Panc1 (cell line): ENCODE measurements at regions not wholly inside any gene's neighbourhood (a gene's known extent, or its start where the extent isn't known, plus 50 kb on each side); places are given as distances from the start of the nearest gene placed in this dataset.

Source experiments
- ATAC-seq: fragments of 200-7000 bp; cut with Tn5 transposase; 2 replicates; pipeline ENCODE4 v1.9.1; 2020; ENCODE audit warnings: mild to moderate bottlenecking, moderate library complexity
- BruUV-seq: library from RNA; stranded (reverse); fragments of 400-500 nt; replicated peaks from 2 replicates; lab custom pipeline; 2021; lab: Mats Ljungman, UMichigan
- CTCF ChIA-PET: fragments of 300-600 bp; sonication (Branson Sonifier 250); formaldehyde crosslinking; loops from one replicate; lab custom pipeline; 2022; ENCODE audit warnings: antibody characterized with exemption; lab: Charles Lee
- POLR2A ChIA-PET: fragments of 300-600 bp; sonication (Branson Sonifier 250); formaldehyde crosslinking; loops from one replicate; lab custom pipeline; 2022; ENCODE audit warnings: antibody characterized with exemption; lab: Charles Lee
- DNase-seq: peaks from one replicate; pipeline ENCODE4 v3.0.0-alpha.2; 2010; ENCODE audit warnings: low read depth, low spot score
- H3K27ac ChIP-seq: 2 replicates; pipeline ENCODE4 v1.5.1; 2011; ENCODE audit warnings: mild to moderate bottlenecking, low read length, inconsistent platforms
- H3K27me3 ChIP-seq: fragments of 200-500 bp; sonication (Bioruptor generic); 2 replicates; pipeline ENCODE4 v1.6.0; 2014; ENCODE audit warnings: low read length, inconsistent platforms; ENCODE audit not compliant: control insufficient read depth, insufficient read depth
- H3K36me3 ChIP-seq: fragments of 200-500 bp; sonication (Bioruptor generic); 2 replicates; pipeline ENCODE4 v1.5.1; 2014; ENCODE audit warnings: inconsistent platforms, mild to moderate bottlenecking, low read length, moderate library complexity; ENCODE audit not compliant: control insufficient read depth, insufficient read depth
- H3K4me1 ChIP-seq: 2 replicates; pipeline ENCODE4 v1.5.1; 2011; ENCODE audit warnings: inconsistent platforms, mild to moderate bottlenecking, low read length, moderate library complexity; ENCODE audit not compliant: control insufficient read depth, insufficient read depth
- H3K4me3 ChIP-seq, 2 experiments: 2 replicates each; pipeline ENCODE4 v1.5.1; 2011 to 2012; ENCODE audit warnings: low read depth in 2 of 2, low read length in 2 of 2, mild to moderate bottlenecking in 2 of 2, inconsistent platforms in 1 of 2, moderate library complexity in 1 of 2
- H3K9me3 ChIP-seq: fragments of 200-500 bp; sonication (Bioruptor generic); 2 replicates; pipeline ENCODE4 v1.5.1; 2014; ENCODE audit warnings: low read depth, mild to moderate bottlenecking, inconsistent platforms, low read length, moderate library complexity; ENCODE audit not compliant: control insufficient read depth, insufficient read depth
- CTCF ChIP-seq: fragments of 450-650 bp; IDR thresholded peaks from 2 replicates; pipeline ENCODE4 v1.5.1; 2017; ENCODE audit warnings: mild to moderate bottlenecking
- POLR2AphosphoS5 ChIP-seq: IDR thresholded peaks from 2 replicates; pipeline ENCODE4 v1.6.1; 2012; ENCODE audit warnings: mild to moderate bottlenecking, low read depth, low read length, moderate library complexity
- SIN3A ChIP-seq: IDR thresholded peaks from 2 replicates; pipeline ENCODE4 v1.6.1; 2012; ENCODE audit warnings: low read depth, mild to moderate bottlenecking, low read length, moderate library complexity, borderline replicate concordance; ENCODE audit not compliant: insufficient read depth
- TCF7L2 ChIP-seq: IDR thresholded peaks from 2 replicates; pipeline ENCODE4 v1.6.1; 2011; ENCODE audit warnings: mild to moderate bottlenecking, low read depth, low read length, inconsistent platforms
- in situ Hi-C: cut with HindIII; loops from 2 replicates; pipeline ENCODE4 v1.10.0; 2016; ENCODE audit warnings: low sequenced_read_pairs, low pct_unique_long_range_greater_than_20kb
- intact Hi-C: fragments of 100-400 bp; cut with micrococcal nuclease; formaldehyde crosslinking; loops from one replicate; pipeline ENCODE4 v1.10.0; 2022; ENCODE audit not compliant: unreplicated experiment
- TF ChIP-seq, protein P1 (sequence below), 2 experiments: IDR thresholded peaks; 2 replicates each; pipeline ENCODE4 v1.6.1; 2011 to 2012; ENCODE audit warnings: low read depth in 2 of 2, control low read depth in 1 of 2, low read length in 1 of 2, mild to moderate bottlenecking in 1 of 2, moderate library complexity in 1 of 2; ENCODE audit not compliant: insufficient read depth in 1 of 2

DNA sequence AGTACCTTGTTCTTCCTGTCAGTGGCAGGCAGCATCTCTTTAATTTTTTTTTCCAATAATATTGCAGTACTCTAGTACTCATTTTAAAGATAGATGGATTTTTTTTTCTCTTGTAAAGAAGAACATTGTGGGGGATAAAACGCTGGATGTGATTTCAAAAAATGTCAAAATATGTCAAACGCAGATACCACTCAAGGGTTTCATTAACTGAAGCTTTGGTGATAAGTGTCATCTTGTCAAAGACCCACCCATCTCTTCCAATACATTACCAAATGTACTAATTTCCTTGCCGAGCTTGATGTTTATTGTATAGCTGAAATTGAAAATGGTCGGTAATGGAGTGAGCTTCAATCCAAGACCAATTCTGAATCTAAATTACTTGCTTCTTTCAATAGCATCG, 332.4 kb upstream of the SOX2 start:
- TF ChIP-seq, protein P1, sequence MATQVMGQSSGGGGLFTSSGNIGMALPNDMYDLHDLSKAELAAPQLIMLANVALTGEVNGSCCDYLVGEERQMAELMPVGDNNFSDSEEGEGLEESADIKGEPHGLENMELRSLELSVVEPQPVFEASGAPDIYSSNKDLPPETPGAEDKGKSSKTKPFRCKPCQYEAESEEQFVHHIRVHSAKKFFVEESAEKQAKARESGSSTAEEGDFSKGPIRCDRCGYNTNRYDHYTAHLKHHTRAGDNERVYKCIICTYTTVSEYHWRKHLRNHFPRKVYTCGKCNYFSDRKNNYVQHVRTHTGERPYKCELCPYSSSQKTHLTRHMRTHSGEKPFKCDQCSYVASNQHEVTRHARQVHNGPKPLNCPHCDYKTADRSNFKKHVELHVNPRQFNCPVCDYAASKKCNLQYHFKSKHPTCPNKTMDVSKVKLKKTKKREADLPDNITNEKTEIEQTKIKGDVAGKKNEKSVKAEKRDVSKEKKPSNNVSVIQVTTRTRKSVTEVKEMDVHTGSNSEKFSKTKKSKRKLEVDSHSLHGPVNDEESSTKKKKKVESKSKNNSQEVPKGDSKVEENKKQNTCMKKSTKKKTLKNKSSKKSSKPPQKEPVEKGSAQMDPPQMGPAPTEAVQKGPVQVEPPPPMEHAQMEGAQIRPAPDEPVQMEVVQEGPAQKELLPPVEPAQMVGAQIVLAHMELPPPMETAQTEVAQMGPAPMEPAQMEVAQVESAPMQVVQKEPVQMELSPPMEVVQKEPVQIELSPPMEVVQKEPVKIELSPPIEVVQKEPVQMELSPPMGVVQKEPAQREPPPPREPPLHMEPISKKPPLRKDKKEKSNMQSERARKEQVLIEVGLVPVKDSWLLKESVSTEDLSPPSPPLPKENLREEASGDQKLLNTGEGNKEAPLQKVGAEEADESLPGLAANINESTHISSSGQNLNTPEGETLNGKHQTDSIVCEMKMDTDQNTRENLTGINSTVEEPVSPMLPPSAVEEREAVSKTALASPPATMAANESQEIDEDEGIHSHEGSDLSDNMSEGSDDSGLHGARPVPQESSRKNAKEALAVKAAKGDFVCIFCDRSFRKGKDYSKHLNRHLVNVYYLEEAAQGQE (IDR thresholded peaks at IDR 0.05; ENCODE audit: insufficient read depth in 1 of 2, low read depth in 2 of 2, low read length in 1 of 2), result no peak
- TF ChIP-seq CTCF (no peak), TCF7L2 (no peak), SIN3A (no peak), POLR2AphosphoS5 (no peak)
- in situ Hi-C loops, result no loop called here
- Histone ChIP-seq H3K27ac (no peak overlapping the region), H3K27me3 (no peaks in the 10 kb centered on the region), H3K36me3 (no peaks in the 10 kb centered on the region), H3K9me3 (no peaks in the 10 kb centered on the region), H3K4me3 (no peak overlapping the region), H3K4me1 (no peaks in the 10 kb centered on the region)
- no peak for ATAC-seq
- no peak for DNase-seq
- intact Hi-C loops, result no loop called here
- no TSS peak for BruUV-seq
- ChIA-PET POLR2A (no interaction called here), CTCF (no interaction called here)

DNA sequence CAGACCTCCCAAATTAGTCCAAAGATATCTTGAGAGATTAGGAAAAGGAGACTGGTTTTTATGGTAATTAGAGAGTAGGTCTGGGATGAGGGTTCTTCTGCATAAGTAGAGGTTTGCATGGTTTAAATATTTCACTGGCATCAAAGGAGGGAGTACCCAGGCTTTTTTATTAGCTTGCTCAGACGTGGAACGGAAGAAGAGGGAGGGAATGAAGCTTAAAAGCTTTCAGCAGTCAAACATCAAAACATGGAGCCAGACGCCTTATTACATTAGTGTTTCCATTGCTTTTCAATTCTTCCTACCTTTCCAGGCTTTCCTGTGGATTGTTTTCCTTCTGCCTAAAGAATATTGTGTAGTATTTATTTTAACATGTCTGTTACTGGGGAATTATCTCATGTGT, 342.1 kb upstream of the SOX2 start:
- no peaks in the 10 kb centered on the region for H3K4me1 ChIP-seq
- intact Hi-C loops, result no loop called here
- ChIA-PET CTCF (no interaction called here), POLR2A (no interaction called here)
- no peaks in the 10 kb centered on the region for H3K27me3 ChIP-seq
- H3K9me3 ChIP-seq, result no peaks in the 10 kb centered on the region
- no peak overlapping the region for H3K4me3 ChIP-seq
- in situ Hi-C loops, result no loop called here
- TF ChIP-seq POLR2AphosphoS5, result no peak
- TF ChIP-seq SIN3A, result no peak
- no peak for TF ChIP-seq TCF7L2
- TF ChIP-seq, protein P1 (IDR thresholded peaks at IDR 0.05; ENCODE audit: insufficient read depth in 1 of 2, low read depth in 2 of 2, low read length in 1 of 2), result no peak
- TF ChIP-seq CTCF, result no peak
- no peak overlapping the region for H3K27ac ChIP-seq
- DNase-seq (no peak), ATAC-seq (no peak)
- no TSS peak for BruUV-seq
- H3K36me3 ChIP-seq, result no peaks in the 10 kb centered on the region
